Medulla oblongata (tissue), 1 donor: ENCODE measurements at regions not wholly inside any gene's neighbourhood (a gene's known extent, or its start where the extent isn't known, plus 50 kb on each side); places are given as distances from the start of the nearest gene placed in this dataset.
"Not testable (repeated sequence)": the region's sequence is repeated elsewhere in the genome, so short reads cannot be mapped to it uniquely, and the experiment has no call there.

Experiments
- DNase-seq: peaks from one replicate; pipeline ENCODE4 v3.0.0-alpha.2; 2015; ENCODE audit errors: extremely low spot score

GRCh38 chr10:36450380-36450779, 675.0 kb upstream of the ANKRD30A start:
- DNase-seq: peak; percentile 5

- no peak for DNase-seq
These were observed 676.4 kb upstream of the ANKRD30A start for GRCh38 chr10:36448760-36449691.

GRCh38 chr10:36446881-36447280, 678.5 kb upstream of the ANKRD30A start:
- DNase-seq: no peak

- DNase-seq: no peak
These were observed 682.2 kb upstream of the ANKRD30A start for GRCh38 chr10:36443233-36443632.

DNA sequence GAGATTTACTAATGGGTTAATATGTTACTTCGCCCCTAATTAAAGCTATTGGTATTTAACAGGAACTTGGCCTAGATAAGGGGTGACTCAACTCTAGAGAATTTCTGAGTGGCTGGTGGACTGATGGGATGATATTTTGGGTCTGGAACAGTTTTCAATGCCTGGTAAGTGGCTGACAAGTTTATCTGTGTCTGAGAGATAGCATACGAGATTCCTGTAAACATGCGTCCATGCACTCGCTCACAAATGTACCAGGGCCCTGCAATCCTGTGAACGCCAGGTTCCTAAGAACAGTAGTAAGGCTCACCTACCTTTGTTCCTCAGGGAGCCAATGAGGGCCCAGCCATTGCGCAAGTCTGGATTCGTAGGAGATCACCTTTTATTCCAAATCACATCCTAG, 683.8 kb upstream of the ANKRD30A start:
- no peak for DNase-seq

GRCh38 chr10:36440539-36440938, 684.9 kb upstream of the ANKRD30A start:
- no peak for DNase-seq

- no peak for DNase-seq
These were observed 688.0 kb upstream of the ANKRD30A start for GRCh38 chr10:36437367-36437766.

DNA sequence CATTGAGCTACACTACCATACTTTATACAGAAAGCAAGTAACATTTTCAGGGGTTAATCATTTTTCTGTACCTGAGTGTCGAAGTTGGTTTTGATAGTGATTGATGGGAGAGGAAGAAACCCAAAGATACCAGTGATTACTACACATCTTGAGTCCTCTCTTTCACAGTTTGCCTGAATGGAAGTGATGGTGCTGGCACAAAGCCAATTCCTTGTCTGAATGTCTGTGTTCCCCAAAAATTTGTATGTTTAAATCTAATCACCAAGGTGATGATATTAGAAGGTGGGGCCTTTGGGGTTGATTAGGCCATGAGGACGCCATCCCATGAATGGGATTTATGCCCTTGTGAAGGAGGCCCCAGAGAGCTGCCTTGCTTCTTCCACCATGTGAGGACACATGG, 696.9 kb upstream of the ANKRD30A start:
- no peak for DNase-seq

DNA sequence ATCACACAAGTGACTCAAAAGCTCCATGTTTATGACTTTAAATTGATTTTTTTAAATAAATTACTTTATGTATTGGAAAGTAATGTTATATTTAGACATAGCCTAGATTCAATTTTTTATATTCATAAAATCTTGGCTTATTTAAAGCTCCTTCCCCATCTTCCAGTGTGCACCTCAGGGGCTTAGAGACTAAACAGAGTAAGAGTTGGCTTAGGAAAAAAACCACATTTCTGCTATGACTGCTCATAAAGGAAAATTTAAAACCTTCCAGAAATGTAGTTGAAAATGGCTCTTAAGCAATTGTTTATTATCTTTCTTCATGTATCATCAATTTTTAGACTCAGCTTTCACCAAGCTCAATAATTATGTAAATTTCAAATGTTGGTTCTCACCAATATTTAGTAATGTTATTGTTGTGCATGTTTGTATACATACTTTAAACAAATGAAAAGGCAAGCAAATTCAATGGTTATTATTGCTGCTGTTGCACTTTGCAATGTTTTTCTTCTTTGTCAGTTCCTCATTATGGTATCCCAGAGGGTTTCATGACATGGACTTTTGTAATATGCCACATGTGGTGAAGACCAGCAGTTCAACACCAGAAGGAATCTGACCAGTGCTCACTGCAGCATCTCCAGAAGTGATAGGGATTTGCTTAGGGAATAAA, 700.1 kb upstream of the ANKRD30A start:
- DNase-seq: no peak

GRCh38 chr10:36424502-36424901, 700.9 kb upstream of the ANKRD30A start:
- DNase-seq: no peak

- DNase-seq: no peak
These were observed 701.6 kb upstream of the ANKRD30A start for GRCh38 chr10:36423821-36424248.

- DNase-seq: no peak
These were observed 703.4 kb upstream of the ANKRD30A start for GRCh38 chr10:36421992-36422391.

GRCh38 chr10:36416513-36416912, 708.9 kb upstream of the ANKRD30A start:
- no peak for DNase-seq

GRCh38 chr10:36412942-36413341, 712.5 kb upstream of the ANKRD30A start:
- no peak for DNase-seq

GRCh38 chr10:36400238-36400637, 725.2 kb upstream of the ANKRD30A start:
- DNase-seq: not testable (repeated sequence)

DNA sequence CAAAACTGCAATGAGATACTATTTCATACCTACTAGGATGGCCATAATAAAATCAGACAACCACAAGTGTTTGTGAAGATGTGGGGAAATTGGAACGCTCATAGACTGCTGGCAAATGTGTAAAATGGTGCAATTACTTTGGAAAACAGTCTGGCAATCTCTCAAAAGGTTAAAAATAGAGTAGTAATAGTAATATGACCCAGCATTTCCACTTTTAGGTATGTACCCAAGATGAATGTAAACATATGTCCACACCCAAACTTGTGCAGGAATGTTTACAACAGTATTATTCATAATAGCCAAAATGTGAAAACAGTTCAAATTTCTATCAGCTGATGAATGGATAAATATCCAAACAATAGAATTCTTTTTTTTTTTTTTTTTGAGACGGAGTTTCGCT, 731.6 kb upstream of the ANKRD30A start:
- no peak for DNase-seq

GRCh38 chr10:36391405-36391804, 734.0 kb upstream of the ANKRD30A start:
- DNase-seq: no peak

GRCh38 chr10:36390221-36390620, 735.2 kb upstream of the ANKRD30A start:
- DNase-seq: no peak

DNA sequence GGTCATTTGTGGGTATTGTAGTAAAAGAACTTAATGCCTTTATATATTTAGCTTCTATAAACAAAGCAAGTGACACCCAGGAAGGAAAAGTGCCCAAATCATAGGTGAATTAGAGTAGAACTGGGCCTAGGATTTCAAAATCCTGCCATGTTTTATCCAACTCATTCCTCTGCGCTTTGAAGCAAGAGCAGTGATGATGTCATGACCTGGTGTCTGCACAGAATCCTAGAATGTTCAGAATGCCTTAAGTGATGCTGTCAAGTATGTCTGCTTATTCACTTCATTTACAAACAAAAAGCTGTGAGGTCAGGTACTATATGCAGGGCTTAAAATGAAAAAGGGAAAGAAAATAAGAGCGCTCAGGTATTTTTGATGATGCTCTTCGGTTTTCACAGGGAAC, 737.2 kb upstream of the ANKRD30A start:
- DNase-seq: no peak

GRCh38 chr10:36385693-36386092, 739.7 kb upstream of the ANKRD30A start:
- DNase-seq: no peak

- no peak for DNase-seq
These were observed 741.3 kb upstream of the FZD8 start for GRCh38 chr10:36383349-36383748.

GRCh38 chr10:36381748-36382147, 739.7 kb upstream of the FZD8 start:
- DNase-seq: no peak

- no peak for DNase-seq
These were observed 738.4 kb upstream of the FZD8 start for GRCh38 chr10:36380538-36380937.
